Kidney capillary endothelial cell (primary cell): ENCODE measurements at regions not wholly inside any gene's neighbourhood (a gene's known extent, or its start where the extent isn't known, plus 50 kb on each side); places are given as distances from the start of the nearest gene placed in this dataset.
"Not testable (repeated sequence)": the region's sequence is repeated elsewhere in the genome, so short reads cannot be mapped to it uniquely, and the experiment has no call there.

Source experiments
- DNase-seq: peaks from one replicate; pipeline ENCODE4 v3.0.0-alpha.2; 2018; ENCODE audit warnings: low spot score

GRCh38 chr16:87095271-87095670, 221.9 kb downstream of the C16orf95 start:
- DNase-seq, result no peak

GRCh38 chr16:87096746-87097333, 220.4 kb downstream of the C16orf95 start:
- DNase-seq, result no peak

GRCh38 chr16:87098361-87098760, 218.8 kb downstream of the C16orf95 start:
- DNase-seq, result no peak

- DNase-seq, result no peak
Measured at GRCh38 chr16:87098976-87099720, 218.0 kb downstream of the C16orf95 start.

GRCh38 chr16:87100306-87101058, 216.7 kb downstream of the C16orf95 start:
- no peak for DNase-seq

GRCh38 chr16:87101903-87102302, 215.3 kb downstream of the C16orf95 start:
- DNase-seq, result no peak

GRCh38 chr16:87107201-87107600, 210.0 kb downstream of the C16orf95 start:
- DNase-seq, result no peak

GRCh38 chr16:87108278-87108677, 208.9 kb downstream of the C16orf95 start:
- no peak for DNase-seq

- no peak for DNase-seq
Measured at GRCh38 chr16:87108941-87109340, 208.3 kb downstream of the C16orf95 start.

GRCh38 chr16:87114832-87115231, 202.4 kb downstream of the C16orf95 start:
- DNase-seq, result no peak

GRCh38 chr16:87115646-87116045, 201.5 kb downstream of the C16orf95 start:
- DNase-seq, result no peak

- DNase-seq, result peak; percentile 20
Measured at GRCh38 chr16:87117936-87118335, 199.3 kb downstream of the C16orf95 start.

- DNase-seq, result no peak
Measured at GRCh38 chr16:87119168-87119567, 198.0 kb downstream of the C16orf95 start.

GRCh38 chr16:87119748-87120147, 197.4 kb downstream of the C16orf95 start:
- DNase-seq, result no peak

GRCh38 chr16:87121816-87122215, 195.4 kb downstream of the C16orf95 start:
- no peak for DNase-seq

- no peak for DNase-seq
Measured at GRCh38 chr16:87123356-87124001, 193.7 kb downstream of the C16orf95 start.

- not testable (repeated sequence) for DNase-seq
Measured at GRCh38 chr16:87124405-87124804, 192.8 kb downstream of the C16orf95 start.

GRCh38 chr16:87125206-87126155, 191.7 kb downstream of the C16orf95 start:
- no peak for DNase-seq

- DNase-seq, result no peak
Measured at GRCh38 chr16:87126403-87127025, 190.7 kb downstream of the C16orf95 start.

GRCh38 chr16:87127061-87127765, 190.0 kb downstream of the C16orf95 start:
- DNase-seq, result no peak
